Hematopoietic multipotent progenitor cell (in vitro differentiated cells): ENCODE measurements at regions not wholly inside any gene's neighbourhood (a gene's known extent, or its start where the extent isn't known, plus 50 kb on each side); places are given as distances from the start of the nearest gene placed in this dataset.

Source experiments
- DNase-seq, 3 donors: peaks; one replicate each; pipeline ENCODE4 v3.0.0-alpha.2; 2011 to 2015; ENCODE audit warnings: low read depth in 2 of 3, low spot score in 2 of 3

DNA sequence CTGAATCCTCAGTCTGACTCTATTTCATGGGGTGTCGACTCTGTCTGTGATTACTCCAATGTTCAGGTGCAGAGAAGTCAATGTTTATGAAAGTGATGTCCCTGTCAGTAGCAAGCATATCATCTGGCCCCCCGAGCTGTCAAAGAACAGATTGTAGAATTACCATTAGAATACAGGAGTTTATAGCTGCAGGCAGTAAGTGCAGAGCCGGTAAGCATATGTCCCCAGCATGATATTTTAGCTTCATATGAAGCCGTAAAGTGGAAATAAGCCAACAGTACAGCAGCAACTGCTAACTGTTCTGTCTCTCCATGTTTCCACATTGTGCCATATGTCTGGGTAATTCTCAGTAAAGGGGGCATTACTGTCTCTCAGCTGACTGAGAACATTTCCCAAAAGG is 541.8 kb downstream of the SOX11 start:
- DNase-seq = no peak

DNA sequence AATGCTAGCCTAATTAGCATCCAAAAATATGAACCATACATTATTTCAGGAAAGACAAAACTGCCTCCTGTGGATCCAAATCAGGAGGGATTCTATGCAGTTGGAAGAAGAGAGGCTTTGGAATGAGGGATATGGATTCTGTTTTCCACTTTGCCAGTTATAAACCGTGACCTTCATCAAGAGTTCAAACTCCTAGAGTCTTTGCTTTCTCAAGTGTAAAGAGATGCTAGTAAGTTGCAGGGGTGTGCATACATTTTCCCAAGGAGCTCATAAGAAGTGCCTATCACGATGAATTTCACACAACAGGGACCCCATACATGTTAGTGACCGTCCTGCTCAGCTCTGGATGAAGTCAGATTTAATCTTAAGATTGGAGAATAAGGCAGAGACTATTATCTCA is 542.5 kb downstream of the SOX11 start:
- no peak for DNase-seq

DNA sequence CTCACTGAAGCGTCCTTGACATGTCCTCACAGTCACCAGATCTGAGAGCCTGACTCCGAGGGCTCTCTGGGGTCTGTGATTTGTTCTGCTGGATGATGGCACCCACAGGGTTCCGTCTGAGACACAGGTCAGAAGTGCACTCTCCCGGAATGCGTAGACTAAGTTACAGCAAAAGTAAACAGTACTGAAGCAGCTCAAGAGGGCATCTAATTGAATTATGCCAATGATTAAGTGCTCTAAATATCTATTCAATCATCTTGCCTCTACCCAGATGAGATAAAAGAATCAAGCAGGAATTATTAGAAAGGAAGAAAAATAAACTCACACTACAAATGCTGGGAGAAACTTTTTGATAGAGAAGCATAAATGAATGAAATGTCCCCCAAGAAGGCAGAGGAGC is 544.1 kb downstream of the SOX11 start:
- no peak for DNase-seq

DNA sequence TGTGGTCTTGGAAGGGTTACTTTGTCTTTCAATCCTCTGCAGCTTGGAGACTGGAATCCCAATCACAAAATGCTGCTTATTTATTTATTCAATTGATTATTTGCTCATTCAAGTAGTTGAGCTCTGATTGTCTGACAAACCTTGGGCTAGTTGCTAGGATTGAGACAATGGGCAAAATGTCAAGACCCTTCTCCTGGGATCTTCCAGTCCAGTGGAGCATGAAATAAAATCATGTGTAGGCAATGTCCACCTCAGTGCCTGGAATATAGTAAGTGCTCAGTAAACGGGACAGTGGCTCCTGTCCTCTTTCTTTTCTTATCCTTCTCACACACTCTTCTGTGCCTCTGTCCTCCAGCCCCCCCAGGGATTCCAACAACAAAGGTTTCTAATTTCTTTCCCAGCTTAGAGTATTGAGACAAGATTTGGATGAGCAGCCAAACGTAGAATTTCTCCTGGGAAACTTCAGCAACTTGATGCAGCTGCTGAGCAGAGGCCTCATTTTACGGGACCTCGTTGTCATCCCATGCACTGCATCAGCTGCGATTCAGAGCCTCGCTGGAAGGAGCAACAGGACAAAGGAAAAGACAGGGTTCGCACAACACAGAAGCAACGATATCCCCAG is 545.0 kb downstream of the SOX11 start:
- no peak for DNase-seq

DNA sequence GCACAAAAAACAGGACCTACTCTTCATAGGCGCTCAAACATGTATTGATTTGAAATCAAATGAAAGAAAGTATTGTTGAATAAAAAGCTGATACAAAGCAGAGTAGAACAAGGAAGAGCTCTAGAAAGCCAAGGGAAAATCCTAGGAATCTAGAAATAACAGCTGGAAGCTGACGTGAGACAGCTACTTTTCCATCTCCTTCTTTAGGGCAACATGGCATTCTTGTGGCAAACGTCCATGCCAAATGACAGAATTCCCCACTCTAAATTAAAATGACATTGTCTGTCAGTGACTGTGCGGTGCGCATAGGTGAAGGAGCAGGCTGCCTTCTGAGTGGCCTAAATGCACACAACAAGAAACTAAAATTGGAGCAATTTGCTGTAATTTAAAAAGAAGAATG is 557.4 kb downstream of the SOX11 start:
- no peak for DNase-seq

DNA sequence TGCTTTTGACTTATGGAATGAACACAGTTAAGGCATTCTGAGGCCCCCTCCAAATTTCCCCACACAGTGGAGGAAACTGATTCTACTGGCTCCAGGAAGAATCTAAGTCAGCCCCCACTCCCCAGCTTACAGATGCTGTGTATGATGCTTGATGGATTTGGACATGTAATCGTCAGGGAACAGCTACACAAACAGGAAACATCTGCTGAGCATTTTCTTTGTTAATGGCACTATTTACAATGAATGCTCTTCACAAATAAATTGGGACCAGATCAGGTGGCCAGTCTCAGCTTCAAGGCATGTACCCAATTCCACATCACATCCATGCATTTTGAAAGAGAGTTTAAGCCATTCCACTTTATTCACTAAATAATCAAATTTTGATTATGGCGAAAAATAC is 562.3 kb downstream of the SOX11 start:
- DNase-seq = peak in 2 of 3 donors; percentile 10 to 29

DNA sequence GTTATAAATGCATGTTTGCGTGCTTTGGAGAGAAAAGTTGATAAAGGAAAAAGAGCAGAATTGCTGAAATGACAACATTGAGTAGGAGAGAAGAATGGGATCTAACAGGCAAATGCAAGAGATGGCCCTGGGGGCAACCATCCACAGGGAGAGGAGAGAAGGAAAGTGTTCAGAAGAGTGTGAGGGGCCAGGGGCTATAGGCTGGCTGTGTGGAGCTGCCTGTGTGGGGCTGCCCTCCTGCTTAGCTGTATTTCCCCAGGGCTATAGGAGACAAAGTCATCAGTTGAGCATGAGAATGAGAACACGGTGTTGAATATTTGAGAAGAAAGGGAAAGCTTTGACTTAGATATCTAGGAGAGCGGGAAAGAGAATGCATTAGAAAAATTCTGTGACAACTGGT is 572.0 kb downstream of the SOX11 start:
- DNase-seq = no peak

DNA sequence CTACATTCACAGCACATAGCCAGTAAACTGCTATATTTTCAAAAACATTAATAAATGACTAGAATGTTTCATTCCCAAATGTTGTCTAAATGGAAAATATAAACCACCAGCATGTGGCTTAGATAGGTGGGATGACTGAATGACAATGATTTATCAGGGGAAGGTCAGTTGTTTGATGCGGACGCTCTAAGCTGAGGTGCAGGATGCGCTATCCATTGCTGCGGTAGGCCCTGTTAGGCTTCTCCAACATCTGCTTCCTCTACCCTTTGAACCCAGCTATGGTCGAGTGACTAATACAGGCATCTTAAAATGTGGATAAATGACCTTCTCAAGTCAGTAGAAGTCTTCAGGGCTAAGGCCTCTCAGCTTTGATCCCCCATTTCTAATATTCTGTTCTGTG is 584.2 kb downstream of the CMPK2 start:
- no peak for DNase-seq

DNA sequence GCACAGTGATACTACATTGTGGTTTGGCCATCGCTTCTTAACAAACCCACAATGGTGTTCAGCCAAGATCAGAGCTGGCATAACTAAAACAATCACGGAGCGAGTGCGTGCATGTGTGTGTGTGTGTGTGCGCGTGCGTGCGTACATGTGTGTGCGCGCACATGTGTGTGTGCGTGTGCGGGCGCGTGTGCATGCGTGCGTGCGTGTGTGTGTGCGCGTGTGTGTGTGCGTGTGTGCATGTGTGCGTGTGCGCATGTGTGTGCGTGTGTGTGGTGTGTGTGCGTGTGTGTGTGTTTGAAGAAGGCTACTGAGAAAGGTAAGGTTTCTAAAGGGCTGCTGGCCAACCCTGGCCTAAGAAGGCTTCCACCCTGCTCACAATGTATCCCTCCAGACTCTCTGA is 582.4 kb downstream of the CMPK2 start:
- DNase-seq = no peak

DNA sequence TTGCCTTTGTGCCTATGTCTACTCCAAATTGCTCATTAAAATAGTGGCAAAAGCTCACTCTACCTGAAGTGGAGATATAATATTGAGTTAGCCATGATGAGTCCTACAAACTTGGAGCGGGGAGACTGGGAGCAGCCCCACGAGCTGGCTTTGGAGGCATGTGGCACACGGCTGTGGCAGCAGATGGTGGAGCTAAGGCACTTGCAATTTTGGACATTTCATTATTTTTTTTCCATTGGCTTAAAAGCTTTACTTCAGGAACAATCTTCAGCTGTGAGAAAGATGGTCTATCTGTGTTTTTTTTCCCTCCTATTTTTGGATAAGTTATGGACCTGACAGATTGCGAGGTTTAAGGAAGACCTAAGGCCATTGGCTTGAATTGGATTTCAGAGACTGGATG is 578.3 kb downstream of the CMPK2 start:
- DNase-seq = no peak

DNA sequence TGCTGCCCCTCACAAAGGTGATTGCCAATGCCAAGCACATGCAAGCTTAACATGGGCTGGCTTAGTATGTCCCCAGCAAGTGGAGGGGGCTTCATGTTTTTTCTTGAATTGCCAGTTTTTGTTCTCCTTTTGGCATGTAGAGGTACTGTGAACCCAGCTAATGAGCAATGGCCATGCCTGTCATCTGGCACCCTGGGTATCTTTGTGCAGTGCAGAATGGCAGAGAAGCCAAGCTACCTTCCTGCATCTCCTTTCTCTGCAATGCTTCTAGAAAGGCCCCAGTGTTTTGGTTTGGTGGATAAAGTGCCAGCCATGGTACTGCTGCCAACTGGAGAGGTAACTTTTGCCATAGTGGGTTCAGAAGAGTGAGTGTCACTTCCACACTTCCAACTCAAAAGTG is 576.9 kb downstream of the CMPK2 start:
- no peak for DNase-seq

DNA sequence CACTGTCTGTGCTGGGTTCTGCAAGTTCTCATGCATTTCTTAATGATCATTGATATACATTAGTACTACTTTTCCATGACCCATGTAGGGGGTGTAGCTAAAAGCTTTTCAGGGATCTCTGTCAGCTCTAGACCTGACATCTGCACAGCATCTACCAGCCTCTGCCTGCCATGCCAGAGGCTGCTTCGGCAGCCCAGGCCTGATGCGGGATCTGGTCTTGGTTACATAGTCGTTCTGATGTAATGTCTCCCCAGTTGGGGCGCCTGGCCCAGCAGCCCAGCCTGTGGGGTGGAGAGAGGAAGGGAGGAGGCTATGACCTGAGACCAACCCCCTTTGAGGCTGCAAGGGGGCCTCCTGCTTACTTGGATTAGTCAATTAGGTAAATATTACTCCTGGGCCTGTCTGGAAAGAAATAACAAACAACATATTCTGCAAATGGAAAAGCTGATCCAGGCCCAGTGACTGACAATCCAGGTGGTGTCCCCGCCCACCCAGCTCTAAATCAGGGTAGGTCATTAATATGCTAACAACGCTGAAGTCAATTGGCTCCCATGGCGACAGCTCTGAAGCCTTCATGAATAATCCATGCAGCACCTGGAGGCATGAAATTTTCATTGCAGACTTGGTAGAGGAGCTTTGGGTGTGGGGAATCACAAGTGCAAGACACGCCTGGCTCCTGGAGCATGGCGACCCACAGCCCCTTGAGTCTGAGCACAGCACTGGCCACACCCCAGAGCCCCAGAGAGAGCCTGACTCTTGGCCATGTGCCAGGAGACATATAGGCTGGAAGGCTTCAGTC is 575.3 kb downstream of the CMPK2 start:
- DNase-seq = no peak

DNA sequence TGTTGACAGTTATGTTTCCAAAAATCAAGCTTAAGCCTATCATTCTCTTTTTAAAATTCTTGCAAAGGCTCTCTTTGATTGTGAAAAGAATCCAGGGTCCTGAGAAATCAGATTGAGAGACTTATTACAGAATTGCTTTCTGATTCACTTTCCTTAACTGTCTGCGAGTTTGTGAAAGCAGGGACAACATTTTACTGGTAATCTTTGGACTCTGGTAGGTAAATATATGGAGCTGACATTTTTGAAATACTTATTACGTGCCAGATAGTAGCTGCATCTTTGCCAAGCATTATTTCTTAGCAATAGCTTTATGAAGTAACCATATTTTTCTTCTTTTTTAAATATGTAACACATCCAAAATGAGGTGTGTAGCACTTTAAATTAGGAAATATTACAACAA is 570.9 kb downstream of the CMPK2 start:
- no peak for DNase-seq

DNA sequence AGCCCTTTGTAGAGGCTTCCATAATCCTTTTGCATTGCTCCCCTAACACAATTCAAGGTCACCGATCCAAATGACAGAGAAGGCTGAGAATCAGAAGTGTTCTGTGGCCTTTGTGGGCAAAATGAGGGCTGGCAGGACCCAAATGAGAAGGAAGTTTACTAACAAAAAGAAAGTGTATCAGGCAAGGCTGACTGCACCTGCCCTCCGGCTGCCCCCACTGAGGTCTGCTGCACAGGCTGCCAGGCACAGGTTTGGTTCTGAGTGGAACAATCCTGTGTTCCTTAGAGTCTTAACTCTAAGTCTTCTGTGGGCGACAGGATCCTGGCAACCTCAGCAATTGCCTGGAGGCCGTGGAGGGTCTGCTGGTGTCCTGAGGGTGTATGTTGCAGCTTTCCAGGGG is 568.5 kb downstream of the CMPK2 start:
- DNase-seq = no peak

DNA sequence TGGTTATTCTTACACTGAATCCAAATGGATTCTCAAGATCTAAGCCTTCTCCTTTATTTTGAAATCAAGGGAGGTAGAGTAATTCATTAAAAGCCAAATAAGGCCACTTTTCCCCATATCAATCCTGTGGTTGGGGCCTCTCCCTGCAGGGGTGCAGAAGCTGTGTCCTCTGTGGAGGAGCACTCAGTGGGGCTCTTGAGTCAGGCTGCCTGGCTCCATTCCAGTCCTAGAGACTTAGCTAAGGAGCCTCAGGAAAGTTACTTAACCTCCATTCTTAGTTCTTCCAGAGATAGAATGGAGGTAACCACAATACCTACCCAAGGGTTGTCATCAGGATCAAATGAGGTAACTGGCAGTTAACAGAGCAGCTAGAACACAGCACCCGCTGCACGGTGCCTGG is 564.3 kb downstream of the CMPK2 start:
- DNase-seq = no peak

DNA sequence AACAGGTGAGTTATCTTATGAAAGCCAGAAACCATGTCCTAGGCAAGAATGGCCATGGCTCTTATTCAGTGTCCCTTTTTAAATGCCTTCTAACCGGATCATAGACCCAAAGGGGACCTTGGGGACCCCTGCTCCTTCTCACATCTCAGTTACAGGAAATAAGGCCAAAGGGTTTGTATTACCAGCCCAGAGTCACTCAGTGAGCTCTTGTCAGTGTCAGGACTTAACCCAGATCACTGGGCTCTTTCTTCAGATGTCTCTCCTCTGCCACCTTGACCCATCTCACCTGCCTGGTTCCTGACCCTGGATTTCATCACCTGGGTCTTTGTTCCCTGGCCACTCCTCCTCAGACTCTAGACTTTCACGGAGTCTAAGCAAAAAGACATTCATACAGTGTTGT is 556.7 kb downstream of the CMPK2 start:
- no peak for DNase-seq

DNA sequence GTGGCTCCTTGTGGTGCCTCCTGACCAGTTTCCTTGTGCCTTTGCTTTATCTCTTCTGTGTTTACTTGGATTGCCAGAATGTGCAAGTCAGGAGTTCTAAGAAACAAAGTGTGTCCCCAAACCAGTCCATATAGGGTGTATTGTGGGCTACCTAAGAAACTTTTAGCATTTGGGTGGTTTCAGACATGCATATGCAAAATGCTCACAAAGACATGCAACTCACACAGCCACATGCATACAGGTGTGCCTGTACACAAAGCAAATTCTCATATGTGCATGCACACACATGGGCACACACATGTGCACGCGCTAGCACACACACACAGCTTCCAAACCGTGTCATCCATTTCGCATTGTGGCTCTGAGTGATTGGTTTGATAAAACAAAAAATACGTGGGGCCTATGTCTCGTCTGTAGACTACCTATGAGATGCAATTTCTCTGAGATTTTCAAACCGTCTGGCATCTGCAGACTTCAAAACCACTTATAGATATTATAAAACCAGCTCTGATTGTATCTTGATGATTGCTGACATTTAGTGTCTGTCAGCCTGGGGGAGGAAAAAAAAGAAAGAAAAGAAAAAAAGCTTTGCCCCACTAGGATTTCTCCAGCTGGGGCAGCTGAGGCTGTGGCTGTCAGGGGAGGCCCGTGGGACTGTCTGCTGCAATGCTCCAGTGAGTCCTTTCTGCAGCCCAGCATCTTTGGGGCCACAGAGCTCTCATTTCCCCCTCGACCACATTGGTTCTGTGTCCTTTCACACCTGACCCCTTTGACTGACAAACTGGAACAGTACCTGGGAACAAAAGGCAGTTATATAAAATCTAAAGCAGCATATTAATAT is 556.1 kb downstream of the CMPK2 start:
- DNase-seq = no peak

DNA sequence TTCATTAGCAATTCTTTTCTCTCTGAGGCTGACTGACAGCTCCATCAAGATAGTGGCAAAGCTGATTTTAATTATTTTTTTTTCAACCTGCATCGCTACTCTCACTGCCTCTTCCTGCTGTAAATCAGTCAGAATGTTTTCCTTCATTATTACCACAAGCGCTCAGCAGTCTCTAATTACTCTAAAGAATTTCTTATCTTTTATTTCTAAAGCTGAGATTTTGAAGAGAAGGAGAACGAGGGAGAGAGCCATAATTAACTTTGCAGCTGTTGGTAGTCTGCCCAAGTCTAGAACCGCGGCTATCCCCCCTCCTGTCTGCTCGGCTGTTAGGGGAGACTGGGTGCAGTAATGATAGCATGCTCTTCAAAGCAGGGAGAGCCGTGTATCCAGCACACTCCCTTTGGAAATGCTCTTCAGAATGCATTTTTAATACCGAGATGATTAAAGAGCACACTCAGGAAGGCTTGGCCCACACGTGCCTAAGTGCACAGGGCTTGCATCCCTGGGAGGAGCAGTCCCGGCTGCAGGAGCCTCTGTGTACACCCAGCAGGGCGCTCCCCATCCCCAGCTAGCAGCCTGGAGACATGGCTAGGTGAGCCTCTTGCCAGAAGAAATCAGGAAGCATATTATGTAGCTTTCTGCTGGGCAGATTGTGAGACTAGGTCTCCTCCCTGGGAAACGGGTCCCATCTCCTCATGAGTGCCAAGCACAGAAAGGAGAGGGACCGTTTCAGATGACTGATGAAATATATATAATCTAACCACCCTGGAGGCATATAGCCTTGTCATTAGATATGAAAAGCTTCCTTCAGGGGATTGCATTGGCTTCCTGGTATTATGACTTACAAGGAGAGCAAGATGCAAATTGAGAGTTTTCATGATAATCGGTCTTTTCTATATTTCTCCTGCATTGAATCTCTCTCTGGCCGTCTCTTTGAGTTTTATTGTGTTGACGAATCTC is 555.2 kb downstream of the CMPK2 start:
- DNase-seq = no peak

DNA sequence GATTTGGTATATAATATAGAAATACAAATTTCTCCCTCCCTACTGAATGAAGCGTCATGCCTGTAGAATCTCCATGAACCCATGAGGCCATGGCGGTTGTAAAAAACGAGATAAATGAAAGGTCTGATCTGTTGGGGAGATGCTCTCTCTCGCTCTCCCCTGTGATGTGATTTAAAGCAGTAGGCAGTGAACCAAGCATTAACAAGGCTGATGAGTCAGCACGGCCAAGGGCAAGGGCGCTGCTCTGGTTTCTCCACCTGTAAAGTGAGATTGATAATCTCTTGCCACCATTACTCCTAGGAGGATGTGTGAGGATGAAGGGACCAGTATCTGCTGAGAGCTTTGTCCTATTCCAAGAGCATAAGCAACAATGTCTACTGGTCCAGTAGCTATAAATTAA is 553.3 kb downstream of the CMPK2 start:
- DNase-seq = no peak

DNA sequence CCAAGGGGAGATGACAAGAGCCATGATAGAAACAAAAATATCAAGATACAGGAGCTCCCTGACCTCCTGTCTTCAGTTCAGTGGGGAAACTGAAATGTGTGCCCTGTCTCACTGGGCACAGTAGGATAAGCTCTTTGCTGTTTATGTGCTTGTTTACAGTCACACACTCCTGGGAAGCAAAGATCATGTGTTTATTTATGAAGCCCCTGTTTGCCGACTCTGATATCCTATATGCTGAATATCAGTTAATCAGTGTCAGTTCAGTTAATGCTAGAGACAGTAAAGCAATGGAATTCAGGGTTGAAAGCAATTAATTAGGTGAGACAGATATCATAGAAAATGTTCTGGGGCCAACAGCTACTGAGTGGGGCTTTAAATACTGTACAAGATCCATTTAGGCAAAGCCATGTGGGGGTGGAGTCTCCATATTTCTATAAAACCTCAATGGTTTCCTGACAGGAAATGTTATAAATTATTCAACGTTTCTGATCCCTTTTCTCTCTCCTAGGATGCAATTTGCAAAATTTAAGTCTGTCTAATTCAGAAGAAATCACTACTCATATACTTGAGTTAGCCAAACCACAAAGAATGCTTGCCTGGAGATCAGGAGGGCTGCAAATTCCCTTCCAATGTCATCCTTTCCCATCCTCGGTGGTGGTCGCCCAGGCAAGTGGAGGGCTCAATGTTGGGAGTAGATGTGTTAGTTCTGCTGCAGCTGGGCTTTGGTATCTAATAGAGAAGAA is 551.3 kb downstream of the CMPK2 start:
- no peak for DNase-seq
